ENCODE measurements at regions not wholly inside any gene's neighbourhood (a gene's known extent, or its start where the extent isn't known, plus 50 kb on each side); places are given as distances from the start of the nearest gene placed in this dataset.

- DNase-seq (ENCODE audit: low read depth) = no peak
- in situ Hi-C loops (cut with HindIII; ENCODE audit: low pct_unique_long_range_greater_than_20kb, low sequenced_read_pairs) = no loop called here
Observed at GRCh38 chr16:85258629-85259028, 146.4 kb upstream of the CIBAR2 start.

GRCh38 chr16:85259115-85259831 lies 147.0 kb upstream of the CIBAR2 start:
- DNase-seq (ENCODE audit: low read depth) = no peak
- in situ Hi-C loops (cut with HindIII; ENCODE audit: low pct_unique_long_range_greater_than_20kb, low sequenced_read_pairs) = no loop called here

- no peak for DNase-seq (ENCODE audit: low read depth)
- in situ Hi-C loops (cut with HindIII; ENCODE audit: low pct_unique_long_range_greater_than_20kb, low sequenced_read_pairs) = no loop called here
Observed at GRCh38 chr16:85259832-85260167, 147.5 kb upstream of the CIBAR2 start.

GRCh38 chr16:85261204-85261603 lies 148.9 kb upstream of the CIBAR2 start:
- in situ Hi-C loops (cut with HindIII; ENCODE audit: low pct_unique_long_range_greater_than_20kb, low sequenced_read_pairs) = no loop called here
- no peak for DNase-seq (ENCODE audit: low read depth)

GRCh38 chr16:85261657-85262557 lies 149.6 kb upstream of the CIBAR2 start:
- in situ Hi-C loops (cut with HindIII; ENCODE audit: low pct_unique_long_range_greater_than_20kb, low sequenced_read_pairs) = no loop called here
- DNase-seq (ENCODE audit: low read depth) = no peak

GRCh38 chr16:85262558-85263238 lies 150.4 kb upstream of the CIBAR2 start:
- in situ Hi-C loops (cut with HindIII; ENCODE audit: low pct_unique_long_range_greater_than_20kb, low sequenced_read_pairs) = no loop called here
- no peak for DNase-seq (ENCODE audit: low read depth)

- in situ Hi-C loops (cut with HindIII; ENCODE audit: low pct_unique_long_range_greater_than_20kb, low sequenced_read_pairs) = no loop called here
- no peak for DNase-seq (ENCODE audit: low read depth)
Observed at GRCh38 chr16:85263239-85263585, 150.9 kb upstream of the CIBAR2 start.

GRCh38 chr16:85264752-85265151 lies 152.5 kb upstream of the CIBAR2 start:
- DNase-seq (ENCODE audit: low read depth) = no peak
- in situ Hi-C loops (cut with HindIII; ENCODE audit: low pct_unique_long_range_greater_than_20kb, low sequenced_read_pairs) = no loop called here

- in situ Hi-C loops (cut with HindIII; ENCODE audit: low pct_unique_long_range_greater_than_20kb, low sequenced_read_pairs) = no loop called here
- DNase-seq (ENCODE audit: low read depth) = no peak
Observed at GRCh38 chr16:85265161-85265784, 153.0 kb upstream of the CIBAR2 start.

GRCh38 chr16:85265810-85266209 lies 153.5 kb upstream of the CIBAR2 start:
- in situ Hi-C loops (cut with HindIII; ENCODE audit: low pct_unique_long_range_greater_than_20kb, low sequenced_read_pairs) = no loop called here
- no peak for DNase-seq (ENCODE audit: low read depth)

- no peak for DNase-seq (ENCODE audit: low read depth)
- in situ Hi-C loops (cut with HindIII; ENCODE audit: low pct_unique_long_range_greater_than_20kb, low sequenced_read_pairs) = no loop called here
Observed at GRCh38 chr16:85266857-85267256, 154.6 kb upstream of the CIBAR2 start.

GRCh38 chr16:85267414-85267945 lies 155.2 kb upstream of the CIBAR2 start:
- in situ Hi-C loops (cut with HindIII; ENCODE audit: low pct_unique_long_range_greater_than_20kb, low sequenced_read_pairs) = no loop called here
- DNase-seq (ENCODE audit: low read depth) = no peak

- no peak for DNase-seq (ENCODE audit: low read depth)
- in situ Hi-C loops (cut with HindIII; ENCODE audit: low pct_unique_long_range_greater_than_20kb, low sequenced_read_pairs) = no loop called here
Observed at GRCh38 chr16:85269165-85269564, 156.9 kb upstream of the CIBAR2 start.

GRCh38 chr16:85270374-85270773 lies 158.1 kb upstream of the CIBAR2 start:
- no peak for DNase-seq (ENCODE audit: low read depth)
- in situ Hi-C loops (cut with HindIII; ENCODE audit: low pct_unique_long_range_greater_than_20kb, low sequenced_read_pairs) = no loop called here

- no peak for DNase-seq (ENCODE audit: low read depth)
- in situ Hi-C loops (cut with HindIII; ENCODE audit: low pct_unique_long_range_greater_than_20kb, low sequenced_read_pairs) = no loop called here
Observed at GRCh38 chr16:85271198-85271597, 158.9 kb upstream of the CIBAR2 start.

- DNase-seq (ENCODE audit: low read depth) = no peak
- in situ Hi-C loops (cut with HindIII; ENCODE audit: low pct_unique_long_range_greater_than_20kb, low sequenced_read_pairs) = no loop called here
Observed at GRCh38 chr16:85273293-85273692, 161.0 kb upstream of the CIBAR2 start.

GRCh38 chr16:85274501-85274900 lies 162.2 kb upstream of the CIBAR2 start:
- DNase-seq (ENCODE audit: low read depth) = no peak
- in situ Hi-C loops (cut with HindIII; ENCODE audit: low pct_unique_long_range_greater_than_20kb, low sequenced_read_pairs) = no loop called here

- DNase-seq (ENCODE audit: low read depth) = no peak
- in situ Hi-C loops (cut with HindIII; ENCODE audit: low pct_unique_long_range_greater_than_20kb, low sequenced_read_pairs) = no loop called here
Observed at GRCh38 chr16:85274924-85275323, 162.7 kb upstream of the CIBAR2 start.

All from Caki2 (cell line).